G401.6 (cell line): ENCODE measurements at regions not wholly inside any gene's neighbourhood (a gene's known extent, or its start where the extent isn't known, plus 50 kb on each side); places are given as distances from the start of the nearest gene placed in this dataset.

Source experiments
- FAIRE-seq: peaks from 2 replicates; lab custom pipeline; 2012; peaks lifted over from hg19 to GRCh38; lab: Jason Lieb, UNC

DNA sequence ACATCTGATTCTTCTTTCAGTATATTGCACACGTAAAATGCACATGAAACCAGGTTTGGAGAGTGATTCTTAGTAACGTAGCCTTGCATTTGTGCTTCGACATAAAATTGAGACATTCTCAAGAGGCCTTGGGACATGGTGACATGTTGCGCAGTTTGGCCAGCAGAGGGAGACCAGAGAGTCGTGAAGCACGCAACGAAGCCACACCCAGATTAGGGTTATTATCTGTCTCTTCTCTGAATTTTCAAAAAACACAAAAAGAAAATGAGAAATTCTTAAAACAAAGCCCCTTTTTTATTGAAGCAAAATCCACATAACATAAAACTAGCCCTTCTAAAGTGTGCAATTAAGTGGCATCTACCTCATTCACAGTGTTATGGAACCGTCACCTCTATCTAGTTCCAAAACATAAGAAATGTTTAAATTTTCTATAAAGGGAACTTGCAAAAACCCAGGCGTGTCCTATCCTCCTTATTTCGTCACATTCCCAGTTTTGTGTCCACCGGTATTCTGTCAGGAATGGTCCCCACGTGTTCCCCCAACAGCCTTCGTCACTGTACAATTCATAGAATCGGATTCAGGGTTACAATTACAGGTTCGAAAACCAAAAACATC lies 108.8 kb upstream of the ATF7IP start:
- peak; percentile 49 for FAIRE-seq

DNA sequence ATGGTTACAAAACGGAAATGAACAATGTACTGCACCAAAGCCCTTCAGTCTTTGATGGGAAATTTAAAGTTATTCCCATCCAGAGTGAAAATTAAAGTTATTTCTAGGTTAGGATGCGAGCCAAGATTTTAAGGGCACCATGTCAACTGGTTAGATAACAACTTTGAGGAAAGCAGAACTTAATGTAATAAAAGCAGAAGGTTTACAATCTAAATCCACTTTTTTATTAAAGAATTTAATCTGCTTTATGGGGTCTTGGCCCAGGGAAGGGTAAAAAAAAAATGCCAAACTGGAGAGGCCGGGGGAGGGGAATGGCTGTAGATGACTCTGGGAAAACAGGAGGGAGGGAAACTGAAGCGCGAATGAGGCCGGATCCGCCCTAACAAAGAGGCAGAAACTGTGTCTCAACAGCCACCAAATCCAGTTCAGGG lies 108.2 kb upstream of the ATF7IP start:
- no peak for FAIRE-seq

DNA sequence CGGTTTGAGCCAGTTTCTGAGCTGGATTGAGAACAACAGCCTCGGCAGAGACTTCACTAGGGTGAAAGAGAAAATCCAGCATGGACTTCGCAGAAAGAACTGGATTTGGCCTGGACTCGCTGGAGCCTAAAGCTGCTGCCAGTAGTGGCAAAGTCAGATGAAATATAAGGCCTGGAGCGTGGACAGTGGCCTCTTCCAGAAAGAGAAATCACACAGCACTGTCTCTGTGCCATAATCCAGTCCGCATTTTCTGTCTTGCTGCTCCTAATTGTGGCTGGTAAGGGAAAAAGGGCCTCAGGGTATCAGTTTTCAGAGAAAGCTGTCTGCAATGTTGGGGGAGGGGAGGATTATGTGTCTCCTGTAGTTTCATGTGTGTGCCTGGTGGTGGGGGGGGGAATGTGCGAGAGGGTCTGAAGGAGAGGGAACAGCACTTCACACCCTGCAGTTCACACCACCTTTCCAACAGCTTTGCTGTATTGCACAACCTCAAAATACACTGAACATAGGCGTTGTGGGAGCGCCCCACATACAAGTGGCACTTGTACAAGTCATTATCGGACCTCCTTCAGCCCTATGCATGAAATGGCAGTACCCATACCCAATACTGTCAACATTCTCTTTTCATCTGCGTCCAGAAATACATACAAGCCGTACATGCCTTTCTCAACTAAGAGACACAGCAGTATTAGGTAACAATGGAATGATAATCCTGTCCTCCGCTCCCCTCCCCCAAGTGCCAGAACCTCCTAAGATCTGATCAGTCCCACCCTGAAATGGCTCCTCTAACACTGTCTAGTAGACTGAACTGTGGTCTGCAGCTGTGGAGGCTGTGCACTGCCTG lies 107.5 kb upstream of the ATF7IP start:
- FAIRE-seq, result peak; percentile 96

DNA sequence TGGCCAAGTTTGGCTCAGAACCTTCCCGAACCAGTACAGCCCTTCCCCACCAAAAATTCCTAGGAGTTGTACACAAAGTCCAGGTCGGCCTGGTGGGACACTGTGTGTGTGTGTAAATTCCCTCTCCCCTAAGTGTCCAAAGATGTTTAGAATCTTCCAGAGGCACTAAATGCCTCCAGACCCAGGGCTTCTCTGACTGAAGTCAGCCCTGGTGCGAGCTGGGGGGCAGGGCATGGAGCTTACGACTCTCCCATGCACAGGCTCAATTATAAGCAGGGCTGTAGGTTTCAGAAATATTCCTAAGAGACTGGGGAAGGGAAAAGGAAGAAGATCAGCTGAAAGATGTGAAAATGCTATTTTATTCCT lies 106.9 kb upstream of the ATF7IP start:
- FAIRE-seq, result no peak

DNA sequence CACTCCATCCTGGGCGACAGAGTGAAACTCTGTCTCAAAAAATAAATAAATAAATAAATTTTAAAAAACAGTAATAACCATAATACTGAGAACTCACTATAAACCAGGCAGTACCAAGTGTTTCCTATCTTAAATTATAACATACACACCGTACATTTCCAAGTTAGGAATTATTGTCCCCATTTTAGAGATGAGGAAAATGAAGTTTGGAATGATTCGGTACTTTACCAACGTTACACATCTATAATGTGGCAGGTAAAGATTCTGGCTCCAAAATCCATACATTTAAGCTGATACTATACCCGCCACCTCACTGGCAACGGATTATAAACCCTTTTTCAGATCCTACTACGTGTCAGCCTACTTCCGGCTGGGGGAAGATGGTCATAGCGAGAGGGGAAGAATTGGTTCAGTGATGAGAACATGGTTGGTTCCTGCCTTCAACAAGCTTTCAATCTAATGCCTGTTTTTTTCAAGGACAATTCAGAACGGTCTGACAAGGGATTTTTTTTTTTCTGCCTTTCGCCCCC lies 105.9 kb upstream of the ATF7IP start:
- no peak for FAIRE-seq

DNA sequence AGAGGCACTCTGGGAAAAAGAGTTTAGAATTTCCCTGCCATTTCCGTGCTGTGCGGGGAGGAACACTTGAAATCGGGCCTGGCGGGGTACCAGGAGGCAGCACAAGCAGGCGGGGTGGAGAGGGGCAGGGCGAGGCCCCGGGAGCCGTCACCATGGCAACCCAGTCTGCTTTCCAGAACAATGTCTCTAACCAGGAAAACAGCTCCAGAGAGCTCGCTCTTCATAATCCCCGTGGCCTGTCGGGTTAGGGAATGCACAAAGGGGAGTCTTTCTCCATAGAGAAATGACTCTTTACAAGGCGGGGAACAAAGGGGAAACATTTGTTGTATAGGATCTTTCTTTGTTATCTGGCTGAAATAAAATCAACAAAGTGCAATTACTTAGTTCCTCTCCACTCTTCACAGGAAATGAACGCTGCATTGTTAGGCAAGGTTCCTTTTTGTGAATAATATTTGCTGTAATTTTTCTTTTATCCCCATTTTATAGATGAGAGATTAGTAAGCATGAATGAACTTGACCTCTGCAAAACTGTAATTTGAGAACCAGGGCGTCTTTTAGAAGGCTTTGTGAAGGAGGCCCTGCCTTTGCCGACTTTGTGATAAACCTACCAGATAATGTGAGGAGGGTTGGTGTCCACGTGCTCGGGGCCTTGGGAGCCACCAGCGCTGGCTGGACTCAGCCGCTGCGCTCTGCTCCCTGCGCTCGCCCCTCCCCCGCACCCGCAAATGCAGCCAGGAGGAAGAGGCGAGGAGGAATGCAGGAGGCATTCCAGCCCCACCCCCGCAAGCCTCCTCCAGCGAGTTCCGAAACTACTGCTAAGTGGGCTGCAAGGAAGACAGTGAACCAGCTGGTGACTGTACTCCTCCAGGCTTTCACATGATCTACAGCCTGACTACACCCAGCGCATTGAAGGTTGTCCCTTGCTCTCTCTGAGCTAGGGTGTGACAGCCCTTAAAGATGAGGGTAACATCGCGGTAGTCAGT lies 105.2 kb upstream of the ATF7IP start:
- FAIRE-seq, result no peak

DNA sequence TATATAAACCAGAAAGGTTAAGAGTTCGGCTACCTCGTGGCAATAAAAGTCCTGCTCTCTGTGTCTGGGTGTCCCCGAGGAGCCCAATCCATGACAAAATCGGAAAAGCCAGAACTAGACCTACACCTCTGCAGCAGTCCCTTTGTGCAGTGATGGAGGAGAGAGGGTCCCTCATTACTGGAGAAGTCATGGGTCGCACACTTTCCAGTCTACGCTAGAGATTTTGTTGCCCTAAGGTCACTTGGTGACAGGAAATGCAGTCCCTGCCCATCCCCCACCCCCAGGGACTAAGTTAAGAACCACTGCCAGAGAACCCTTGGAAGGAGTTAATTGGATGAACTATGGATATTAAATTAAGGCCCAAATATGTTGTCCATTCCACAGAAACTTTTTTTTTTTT lies 104.4 kb upstream of the ATF7IP start:
- FAIRE-seq, result no peak

DNA sequence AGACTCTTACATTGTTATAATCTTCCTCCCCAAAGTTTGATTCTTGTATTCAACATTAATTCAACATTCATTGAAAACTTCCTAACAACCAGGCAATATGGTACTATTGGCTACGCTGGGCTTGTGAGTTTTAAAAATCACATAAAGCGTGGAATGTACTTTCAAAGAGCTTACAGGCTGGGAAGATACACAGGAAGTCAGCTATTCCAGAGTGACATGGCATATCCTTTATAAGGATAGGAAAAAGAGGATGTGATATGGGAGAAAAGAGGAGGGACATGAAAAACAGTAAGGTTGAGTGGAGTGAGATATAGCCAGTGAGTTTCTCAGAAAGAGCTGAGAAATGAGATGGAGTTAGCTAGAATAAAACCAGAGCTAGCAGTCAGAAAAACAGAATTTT lies 103.6 kb upstream of the ATF7IP start:
- FAIRE-seq, result no peak

DNA sequence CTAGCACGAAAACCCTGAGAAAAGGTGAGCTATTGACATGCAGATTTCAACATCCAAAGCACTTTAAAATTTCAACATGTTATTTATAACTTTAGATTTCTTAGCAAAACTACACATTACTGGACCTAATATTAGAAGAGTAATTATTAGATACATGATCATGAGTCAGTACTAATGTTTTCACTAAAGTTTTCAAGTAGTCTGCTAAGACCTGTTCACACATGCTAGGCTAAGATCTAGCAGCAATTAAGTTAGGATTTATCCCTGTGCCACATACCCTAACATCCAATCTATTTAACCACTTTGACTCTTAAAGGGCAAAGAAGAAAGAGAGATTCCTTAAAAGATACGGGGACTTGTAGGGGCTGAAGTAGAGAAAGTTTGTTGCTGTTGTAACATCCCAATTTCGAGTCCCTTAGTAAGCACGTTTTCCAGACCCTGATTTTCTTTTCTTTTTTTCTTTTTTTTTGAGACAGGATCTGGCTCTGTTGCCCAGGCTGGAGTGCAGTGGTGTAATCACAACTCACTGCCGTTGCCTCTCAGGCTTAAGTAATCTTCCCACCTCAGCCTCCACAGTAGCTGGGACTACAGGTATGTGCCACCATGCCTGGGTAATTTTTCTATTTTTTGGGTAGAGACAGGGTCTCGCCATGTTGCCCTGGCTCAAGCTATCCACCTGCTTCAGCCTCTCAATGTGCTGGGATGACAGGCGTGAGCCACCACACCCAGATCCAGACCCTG lies 102.5 kb upstream of the ATF7IP start:
- no peak for FAIRE-seq

DNA sequence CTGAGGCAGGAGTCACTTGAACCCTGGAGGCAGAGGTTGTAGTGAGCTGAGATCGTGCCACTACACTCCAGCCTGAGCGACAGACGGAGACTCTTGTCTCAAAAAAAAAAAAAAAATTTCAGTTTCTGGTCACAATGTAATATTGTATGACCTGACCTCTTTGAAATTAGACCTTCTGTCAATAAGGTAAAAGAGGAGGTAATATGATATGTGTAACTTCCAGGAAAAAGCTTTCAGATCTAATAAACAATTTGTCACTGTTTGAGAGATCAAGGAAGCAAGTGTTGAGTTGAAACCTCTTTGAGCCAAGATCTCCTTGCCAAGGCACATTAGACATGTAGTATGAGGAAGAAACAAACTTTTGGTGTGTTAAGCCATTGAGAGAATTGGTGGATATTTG lies 101.7 kb upstream of the ATF7IP start:
- no peak for FAIRE-seq

DNA sequence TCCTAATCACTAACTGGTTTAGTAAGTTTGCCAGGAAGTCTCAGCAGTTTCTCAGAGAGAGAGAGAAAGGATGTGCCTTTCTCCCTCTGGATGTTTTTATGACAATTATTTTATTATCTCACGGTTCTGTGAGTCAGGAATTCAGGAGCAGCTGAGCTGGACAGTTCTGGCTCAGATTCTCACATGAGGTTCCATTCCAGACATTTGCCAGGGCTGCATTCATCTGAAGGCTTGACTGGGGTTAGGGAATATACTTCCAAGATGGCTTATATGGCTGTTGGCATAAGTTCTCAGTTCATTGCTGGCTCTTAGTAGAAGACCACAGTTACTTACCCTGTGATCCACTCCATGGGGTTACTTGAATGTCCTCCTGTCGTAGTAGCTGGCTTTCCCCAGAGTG lies 101.2 kb upstream of the ATF7IP start:
- FAIRE-seq, result no peak

DNA sequence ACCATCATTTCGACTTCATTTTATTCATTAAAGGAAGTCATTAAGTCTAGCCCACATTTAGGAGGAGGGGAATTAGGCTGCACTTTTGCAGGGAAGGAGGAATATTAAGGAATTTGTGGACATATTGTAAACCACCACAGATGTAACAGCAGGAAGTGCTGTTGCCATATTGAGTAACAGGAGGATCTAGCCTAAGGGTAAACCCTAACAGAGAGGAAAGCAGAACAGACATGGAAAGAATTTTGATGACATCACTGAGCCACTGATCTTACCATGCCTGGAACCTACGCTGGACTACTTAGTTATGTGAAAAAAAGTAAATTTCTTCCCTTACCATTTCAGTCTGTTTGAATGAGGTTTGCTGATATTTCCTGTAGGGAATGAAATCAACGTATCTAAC lies 100.7 kb upstream of the ATF7IP start:
- FAIRE-seq, result no peak

DNA sequence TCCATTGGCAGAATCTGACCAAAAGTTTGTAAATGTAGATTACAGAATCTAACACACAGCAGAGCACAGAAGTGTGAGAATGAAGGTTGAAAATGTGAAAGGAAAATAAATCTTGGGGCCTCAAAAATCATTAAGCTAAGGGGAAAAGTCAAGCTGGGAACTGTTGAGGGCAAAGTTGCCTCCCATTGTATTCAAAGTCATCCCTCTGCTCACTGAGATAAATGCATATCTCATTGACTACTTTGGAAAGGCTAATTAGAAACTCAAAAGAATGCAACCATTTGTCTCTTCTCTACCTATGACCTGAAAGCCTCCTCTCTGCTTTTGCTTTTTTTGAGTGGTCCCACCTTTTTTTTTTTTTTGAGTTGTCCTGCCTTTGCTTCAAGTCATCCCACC lies 97.4 kb upstream of the ATF7IP start:
- FAIRE-seq, result no peak

DNA sequence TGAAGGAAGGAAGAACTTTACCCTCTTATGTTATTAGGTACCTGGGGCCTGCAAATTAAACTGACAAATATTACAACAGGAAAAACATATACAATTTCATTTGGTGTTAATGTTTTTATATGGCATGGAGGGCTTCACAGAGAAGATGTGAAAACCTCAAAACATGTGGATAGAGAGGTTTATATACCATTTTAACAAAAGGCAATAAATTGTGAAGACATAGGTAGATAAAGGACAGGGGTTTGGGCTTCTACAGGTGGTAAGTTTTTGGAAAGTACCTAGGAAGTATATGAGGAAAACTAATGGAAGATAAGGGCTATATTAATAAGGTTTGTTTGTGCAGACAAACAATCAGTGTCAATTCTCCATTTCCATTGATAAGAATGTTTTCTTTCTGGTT lies 95.1 kb upstream of the ATF7IP start:
- no peak for FAIRE-seq

DNA sequence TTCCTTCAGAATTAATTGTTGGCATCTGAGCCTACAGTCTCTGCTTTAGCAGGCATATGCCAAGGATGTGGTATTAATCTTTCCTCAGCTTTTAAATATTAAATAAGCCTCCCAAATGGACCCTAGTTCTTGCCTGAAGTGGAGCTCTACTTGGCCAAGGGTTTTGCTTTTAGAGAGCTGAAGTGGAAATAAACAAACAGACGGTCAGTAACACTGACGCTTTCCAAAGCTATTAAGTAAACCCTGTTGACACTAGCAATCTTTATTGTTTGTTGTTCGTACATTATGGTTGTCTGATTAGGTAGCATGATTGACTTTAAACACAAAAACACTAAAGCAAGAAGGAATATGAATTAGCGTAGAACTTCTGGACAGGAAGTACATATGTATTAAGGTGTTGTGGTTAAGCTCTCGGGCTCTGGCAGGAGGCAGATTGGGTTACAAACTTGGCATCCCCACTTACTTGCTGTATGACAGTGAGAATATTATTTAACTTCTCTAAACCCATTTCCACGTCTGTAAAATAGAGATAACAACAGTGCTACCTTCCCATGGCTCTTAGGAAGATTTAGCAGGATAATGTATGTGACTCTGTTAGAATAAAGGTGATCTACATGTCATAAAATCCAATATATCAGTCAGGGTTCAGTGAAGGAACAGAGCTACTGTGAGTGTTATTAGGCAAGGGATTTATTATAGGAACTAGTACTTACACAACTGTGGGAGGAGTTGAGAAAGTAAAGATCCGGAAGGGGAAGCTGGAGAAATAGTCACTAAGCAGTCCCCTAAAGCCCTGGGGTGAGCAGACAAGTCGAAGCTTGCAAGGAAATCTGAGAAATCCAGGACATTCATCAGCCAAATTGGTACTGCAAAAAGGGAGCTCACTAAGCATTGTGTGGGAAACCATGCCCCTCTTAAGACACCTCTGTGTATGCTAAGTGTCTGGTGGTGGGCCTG lies 92.2 kb upstream of the ATF7IP start:
- FAIRE-seq, result no peak

DNA sequence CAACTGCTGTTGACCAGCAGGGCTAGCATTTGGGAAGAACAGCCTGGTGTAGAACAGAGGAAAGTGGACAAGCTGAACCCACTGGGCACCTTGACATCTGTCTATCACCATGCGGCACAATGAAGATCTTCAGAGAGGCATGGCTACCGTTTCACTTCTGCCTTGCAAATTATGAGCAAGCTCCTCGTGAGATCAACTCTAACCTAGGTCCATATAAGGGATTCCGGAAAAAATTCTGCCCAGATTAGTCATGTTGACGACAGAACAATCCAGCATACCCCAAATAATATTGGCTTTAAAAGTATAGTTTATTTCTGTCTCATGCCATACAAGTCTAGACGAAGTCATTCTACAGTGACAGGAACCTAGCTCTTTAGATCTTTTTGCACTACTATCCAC lies 91.6 kb upstream of the ATF7IP start:
- FAIRE-seq, result no peak

DNA sequence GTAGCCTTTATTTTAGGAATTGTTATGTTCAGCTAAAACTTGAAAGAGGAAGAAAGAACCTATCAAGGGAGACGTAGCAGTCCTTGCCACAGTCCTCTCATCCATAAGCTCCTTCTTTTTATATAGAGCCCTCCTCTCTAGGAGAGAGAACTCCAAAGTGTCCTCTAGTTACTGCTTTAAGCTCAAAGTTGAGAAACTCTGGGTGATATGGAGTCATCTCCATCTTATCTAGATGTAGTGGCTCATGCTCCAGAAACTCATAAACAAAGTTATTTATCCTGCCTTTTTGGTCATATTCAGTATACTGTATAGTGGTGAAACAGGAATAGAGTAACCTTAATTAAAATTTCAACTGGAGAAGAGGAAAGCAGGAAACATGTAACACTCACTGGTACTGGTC lies 90.4 kb upstream of the ATF7IP start:
- FAIRE-seq, result no peak

DNA sequence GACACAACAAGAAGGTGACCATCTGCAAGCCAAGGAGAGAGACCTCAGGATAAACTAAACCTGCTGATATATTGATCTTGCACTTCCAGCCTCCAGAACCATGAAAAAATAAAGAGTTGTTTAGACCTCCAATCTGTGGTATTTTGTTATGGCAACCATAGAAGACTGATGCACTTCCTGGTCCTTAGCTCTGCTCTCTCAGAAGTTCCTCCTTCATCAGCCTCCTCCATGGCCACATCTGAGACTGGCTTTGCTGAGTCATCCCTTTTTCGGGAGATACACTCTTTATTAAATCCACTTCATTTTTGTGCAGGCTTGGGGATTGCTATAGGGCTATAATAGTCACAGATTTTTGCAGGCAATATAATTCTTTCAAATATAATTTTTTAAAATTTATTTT lies 89.6 kb upstream of the ATF7IP start:
- FAIRE-seq, result no peak

DNA sequence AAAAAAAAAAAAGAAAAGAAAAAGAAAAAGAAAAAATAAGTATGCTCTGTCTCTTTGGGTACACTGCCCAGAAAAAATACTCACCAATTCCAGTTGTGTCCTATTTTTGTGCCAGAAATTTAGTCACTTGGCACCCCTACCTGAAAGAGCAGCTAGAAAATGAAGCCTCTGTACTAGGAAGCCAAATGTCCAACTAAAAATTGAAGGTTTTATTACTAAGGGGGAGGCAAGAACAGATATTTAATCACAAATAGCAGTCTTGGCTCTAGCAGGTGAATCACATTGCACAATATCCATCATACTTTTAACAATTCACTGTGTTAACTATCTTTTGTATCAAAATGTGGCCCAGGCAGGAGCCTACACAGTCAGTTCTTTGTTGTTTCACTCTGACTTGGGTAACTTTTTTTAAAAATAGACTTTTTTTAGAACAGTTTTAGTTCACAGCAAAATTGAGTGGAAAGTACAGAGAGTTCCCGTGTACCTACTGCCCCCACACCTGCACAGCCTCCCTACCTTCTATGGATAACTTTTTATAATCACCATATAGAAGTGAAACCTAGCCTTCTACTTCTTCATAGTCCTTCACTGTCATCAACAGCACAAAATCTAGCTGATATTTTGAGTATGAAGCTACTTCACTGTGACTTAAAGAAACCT lies 87.1 kb upstream of the ATF7IP start:
- FAIRE-seq, result no peak

DNA sequence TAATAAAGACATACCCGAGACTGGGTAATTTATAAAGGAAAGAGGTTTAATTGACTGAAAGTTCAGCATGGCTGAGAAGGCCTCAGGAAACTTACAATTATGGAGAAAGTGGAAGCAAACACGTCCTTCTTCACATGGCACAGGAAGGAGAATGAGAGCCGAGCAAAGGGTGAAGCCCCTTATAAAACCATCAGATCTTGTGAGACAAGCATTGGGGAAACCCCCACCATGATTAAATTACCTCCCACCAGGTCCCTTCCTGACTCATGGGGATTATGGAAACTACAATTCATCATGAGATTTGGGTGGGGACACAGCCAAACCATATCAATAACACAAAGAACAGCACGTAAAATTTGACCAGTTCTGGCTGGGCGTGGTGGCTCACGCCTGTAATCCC lies 85.6 kb upstream of the ATF7IP start:
- FAIRE-seq, result no peak
